Body of pancreas (tissue), 4 donors: ENCODE measurements at regions not wholly inside any gene's neighbourhood (a gene's known extent, or its start where the extent isn't known, plus 50 kb on each side); places are given as distances from the start of the nearest gene placed in this dataset.

Experiments used
- POLR2A ChIP-seq, 3 donors: fragments of 450-650 bp; IDR thresholded peaks; one replicate each; pipeline ENCODE4 v1.6.1; 2016; ENCODE audit warnings: antibody characterized with exemption in 3 of 3, mild to moderate bottlenecking in 2 of 3
- TF ChIP-seq, protein P1 (sequence below), 7 experiments: fragments of 450-650 bp in 4 of 7; fragments of 200-600 bp in 3 of 7; sonication (generic) in 3 of 7; IDR thresholded peaks; one replicate each; pipeline ENCODE4 v1.5.1; 2016 to 2019; ENCODE audit warnings: antibody characterized with exemption in 7 of 7

DNA sequence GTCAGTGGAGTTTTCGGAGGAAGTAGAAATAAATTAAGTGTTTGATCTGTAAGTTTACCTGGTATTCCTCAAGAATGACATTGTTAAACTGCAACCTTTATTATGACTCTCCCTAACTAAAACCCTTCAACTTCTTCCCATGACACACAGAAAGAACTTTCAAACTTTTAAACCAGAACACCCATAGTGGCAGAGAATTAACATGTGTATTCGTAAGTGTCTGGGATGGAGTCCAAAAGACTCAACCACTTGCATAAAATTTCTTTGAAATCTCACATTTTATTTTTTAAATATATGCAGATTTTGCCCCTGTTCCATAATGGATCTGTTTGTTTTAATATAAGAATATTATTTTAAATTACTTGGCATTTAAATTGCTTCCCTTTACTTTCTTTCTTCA is 54.6 kb upstream of the PLXNA4 start:
- TF ChIP-seq, protein P1, sequence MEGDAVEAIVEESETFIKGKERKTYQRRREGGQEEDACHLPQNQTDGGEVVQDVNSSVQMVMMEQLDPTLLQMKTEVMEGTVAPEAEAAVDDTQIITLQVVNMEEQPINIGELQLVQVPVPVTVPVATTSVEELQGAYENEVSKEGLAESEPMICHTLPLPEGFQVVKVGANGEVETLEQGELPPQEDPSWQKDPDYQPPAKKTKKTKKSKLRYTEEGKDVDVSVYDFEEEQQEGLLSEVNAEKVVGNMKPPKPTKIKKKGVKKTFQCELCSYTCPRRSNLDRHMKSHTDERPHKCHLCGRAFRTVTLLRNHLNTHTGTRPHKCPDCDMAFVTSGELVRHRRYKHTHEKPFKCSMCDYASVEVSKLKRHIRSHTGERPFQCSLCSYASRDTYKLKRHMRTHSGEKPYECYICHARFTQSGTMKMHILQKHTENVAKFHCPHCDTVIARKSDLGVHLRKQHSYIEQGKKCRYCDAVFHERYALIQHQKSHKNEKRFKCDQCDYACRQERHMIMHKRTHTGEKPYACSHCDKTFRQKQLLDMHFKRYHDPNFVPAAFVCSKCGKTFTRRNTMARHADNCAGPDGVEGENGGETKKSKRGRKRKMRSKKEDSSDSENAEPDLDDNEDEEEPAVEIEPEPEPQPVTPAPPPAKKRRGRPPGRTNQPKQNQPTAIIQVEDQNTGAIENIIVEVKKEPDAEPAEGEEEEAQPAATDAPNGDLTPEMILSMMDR (IDR thresholded peaks at IDR 0.05), result no peak
- TF ChIP-seq POLR2A (IDR thresholded peaks at IDR 0.05), result no peak
